ENCODE measurements at regions not wholly inside any gene's neighbourhood (a gene's known extent, or its start where the extent isn't known, plus 50 kb on each side); places are given as distances from the start of the nearest gene placed in this dataset.
"Not testable (repeated sequence)": the region's sequence is repeated elsewhere in the genome, so short reads cannot be mapped to it uniquely, and the experiment has no call there.

DNA sequence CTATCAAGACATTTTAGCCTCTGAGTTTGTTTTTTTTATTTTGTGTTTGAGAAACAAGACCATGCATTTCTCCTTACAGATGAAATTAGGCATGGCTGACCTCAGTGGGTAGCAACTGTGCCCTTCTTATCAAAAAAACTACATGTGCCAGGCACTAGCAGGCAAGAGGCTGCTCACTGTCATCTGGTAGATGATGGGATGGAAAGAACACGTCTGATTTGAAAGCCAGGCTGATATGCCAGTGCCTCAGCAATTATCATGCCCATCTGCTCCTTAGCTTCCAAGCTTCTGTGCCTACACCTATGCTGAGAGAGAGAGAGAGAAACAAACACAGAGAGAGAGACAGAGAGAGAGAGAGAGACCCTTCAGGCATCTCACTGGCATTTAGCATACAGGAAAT lies 149.9 kb downstream of the C6orf118 start:
- no peak overlapping the region for H3K4me3 ChIP-seq (ENCODE audit: low read length)
- H3K36me3 ChIP-seq (ENCODE audit: insufficient read depth, low read length), result no peaks in the 10 kb centered on the region
- ChIA-PET POLR2A (no interaction called here), CTCF (no interaction called here)
- Mint-ChIP-seq H3K9me3 (peaks cover 6 to 11% (median 9%) of the 10 kb centered on the region in 5 donors), H3K4me1 (no peaks in the 10 kb centered on the region), H3K27ac (no peak overlapping the region), H3K36me3 (no peaks in the 10 kb centered on the region), H3K4me3 (no peak overlapping the region), H3K27me3 (no peaks in the 10 kb centered on the region)
- no peak overlapping the region for H3K27ac ChIP-seq (ENCODE audit: low read depth, low read length)
- H3K4me1 ChIP-seq (ENCODE audit: insufficient read depth, low read length), result no peaks in the 10 kb centered on the region
- no peaks in the 10 kb centered on the region for H3K9me3 ChIP-seq (ENCODE audit: low read length)
- DNase-seq, result no peak
- no peaks in the 10 kb centered on the region for H3K27me3 ChIP-seq (ENCODE audit: insufficient read depth, low read length, poor library complexity, severe bottlenecking)

DNA sequence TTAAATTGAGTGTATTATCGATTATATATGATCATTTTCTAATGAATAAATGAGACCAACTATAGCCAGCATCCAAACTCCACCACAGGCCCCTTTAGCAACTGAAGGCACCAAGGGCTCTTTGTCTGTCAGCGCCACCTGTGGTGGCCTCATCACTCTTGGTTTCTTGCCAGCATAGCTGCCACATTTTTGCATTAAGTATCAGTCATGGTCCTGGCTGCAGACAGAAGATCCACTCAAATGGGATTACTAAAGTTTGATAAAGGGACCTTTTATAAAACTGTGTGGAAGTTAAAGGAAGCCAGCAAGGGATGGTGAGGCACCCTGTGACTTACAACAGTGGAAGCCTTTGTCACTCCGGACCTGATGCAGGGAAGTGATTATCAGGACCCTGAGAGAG lies 162.9 kb downstream of the C6orf118 start:
- ChIA-PET CTCF (no interaction called here), POLR2A (no interaction called here)
- no peaks in the 10 kb centered on the region for H3K27me3 Mint-ChIP-seq
- no peak overlapping the region for H3K27ac Mint-ChIP-seq
- no peak for DNase-seq
- H3K36me3 Mint-ChIP-seq, result no peaks in the 10 kb centered on the region
- Histone ChIP-seq H3K36me3 (ENCODE audit: insufficient read depth, low read length) (no peaks in the 10 kb centered on the region), H3K27ac (ENCODE audit: low read depth, low read length) (no peak overlapping the region), H3K9me3 (ENCODE audit: low read length) (no peaks in the 10 kb centered on the region), H3K4me1 (ENCODE audit: insufficient read depth, low read length) (no peaks in the 10 kb centered on the region), H3K4me3 (ENCODE audit: low read length) (no peak overlapping the region), H3K27me3 (ENCODE audit: insufficient read depth, low read length, poor library complexity, severe bottlenecking) (no peaks in the 10 kb centered on the region)
- H3K4me3 Mint-ChIP-seq, result no peak overlapping the region
- no peaks in the 10 kb centered on the region for H3K4me1 Mint-ChIP-seq
- peaks cover 0 to 13% (median 0%) of the 10 kb centered on the region in 5 donors for H3K9me3 Mint-ChIP-seq

DNA sequence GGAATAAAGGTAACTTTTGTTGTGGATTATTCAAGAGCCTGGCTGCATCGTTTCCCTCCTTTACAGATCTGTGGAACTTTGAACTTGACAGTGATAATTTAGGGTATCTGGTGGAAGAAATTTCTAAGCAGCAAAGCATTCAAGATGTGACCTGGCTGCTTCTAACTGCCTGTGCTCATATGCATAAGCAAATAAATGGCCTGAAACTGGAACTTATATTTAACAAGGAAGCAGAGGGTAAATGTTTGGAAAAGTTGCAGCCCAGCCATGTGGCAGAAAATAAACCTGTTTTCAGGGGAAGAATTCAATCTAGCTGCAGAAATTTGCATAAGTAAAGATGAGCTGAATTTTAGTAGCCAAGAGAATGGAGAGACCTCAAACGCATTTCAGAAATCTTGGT lies 173.5 kb downstream of the C6orf118 start:
- Mint-ChIP-seq H3K4me3 (no peak overlapping the region), H3K9me3 (peaks cover 12 to 23% (median 15%) of the 10 kb centered on the region in 5 donors), H3K36me3 (peaks cover 0 to 2% (median 0%) of the 10 kb centered on the region in 3 donors), H3K4me1 (no peaks in the 10 kb centered on the region), H3K27ac (no peak overlapping the region), H3K27me3 (no peaks in the 10 kb centered on the region)
- H3K4me3 ChIP-seq (ENCODE audit: low read length), result no peak overlapping the region
- H3K36me3 ChIP-seq (ENCODE audit: insufficient read depth, low read length), result no peaks in the 10 kb centered on the region
- no peaks in the 10 kb centered on the region for H3K27me3 ChIP-seq (ENCODE audit: insufficient read depth, low read length, poor library complexity, severe bottlenecking)
- no peaks in the 10 kb centered on the region for H3K9me3 ChIP-seq (ENCODE audit: low read length)
- H3K27ac ChIP-seq (ENCODE audit: low read depth, low read length), result no peak overlapping the region
- ChIA-PET POLR2A (no interaction called here), CTCF (no interaction called here)
- no peak for DNase-seq
- no peaks in the 10 kb centered on the region for H3K4me1 ChIP-seq (ENCODE audit: insufficient read depth, low read length)

DNA sequence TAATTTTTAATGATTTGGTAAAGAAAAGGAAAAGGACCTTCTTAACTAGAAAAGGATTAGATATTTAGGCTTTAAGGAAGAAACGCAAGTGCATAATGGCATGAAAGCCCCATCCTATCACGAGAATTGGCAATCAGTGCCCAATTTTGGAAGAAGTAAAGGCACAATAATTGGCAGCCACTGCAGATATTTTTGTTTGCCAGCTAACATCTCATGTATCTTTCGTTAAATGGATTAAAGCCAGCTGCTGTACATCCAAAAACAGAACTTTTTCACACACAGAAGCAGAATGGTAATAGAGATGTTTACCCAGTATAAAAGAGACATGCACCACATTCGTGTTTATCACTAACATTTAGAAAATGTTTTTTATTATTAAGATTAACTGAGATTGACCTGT lies 180.3 kb downstream of the C6orf118 start:
- H3K27me3 Mint-ChIP-seq, result no peaks in the 10 kb centered on the region
- H3K4me1 ChIP-seq (ENCODE audit: insufficient read depth, low read length), result no peaks in the 10 kb centered on the region
- H3K9me3 Mint-ChIP-seq, result peaks cover 2 to 11% (median 4%) of the 10 kb centered on the region in 5 donors
- no peaks in the 10 kb centered on the region for H3K36me3 Mint-ChIP-seq
- ChIA-PET POLR2A (no interaction called here), CTCF (no interaction called here)
- H3K27me3 ChIP-seq (ENCODE audit: insufficient read depth, low read length, poor library complexity, severe bottlenecking), result no peaks in the 10 kb centered on the region
- H3K27ac Mint-ChIP-seq, result no peak overlapping the region
- no peak overlapping the region for H3K4me3 ChIP-seq (ENCODE audit: low read length)
- no peaks in the 10 kb centered on the region for H3K36me3 ChIP-seq (ENCODE audit: insufficient read depth, low read length)
- DNase-seq, result no peak
- no peak overlapping the region for H3K27ac ChIP-seq (ENCODE audit: low read depth, low read length)
- no peak overlapping the region for H3K4me3 Mint-ChIP-seq
- no peaks in the 10 kb centered on the region for H3K9me3 ChIP-seq (ENCODE audit: low read length)
- no peaks in the 10 kb centered on the region for H3K4me1 Mint-ChIP-seq

DNA sequence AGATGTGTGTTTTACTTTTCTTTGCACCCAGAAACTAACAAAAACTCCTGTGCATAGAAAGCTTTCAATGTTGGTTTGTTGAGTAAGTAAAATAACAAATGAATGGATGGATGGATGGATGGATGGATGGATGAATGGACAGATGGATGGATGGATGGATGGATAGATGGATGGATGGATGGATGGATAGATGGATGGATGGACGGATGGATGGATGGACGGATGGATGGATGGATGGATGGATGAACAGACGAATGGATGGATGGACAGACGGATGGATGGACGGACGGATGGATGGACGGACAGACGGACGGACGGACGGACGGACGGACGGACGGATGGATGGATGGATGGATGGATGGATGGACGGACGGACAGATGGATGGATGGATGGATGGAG lies 181.7 kb downstream of the C6orf118 start:
- not testable (repeated sequence) for DNase-seq; H3K27me3 ChIP-seq (ENCODE audit: insufficient read depth, low read length, poor library complexity, severe bottlenecking)
- H3K9me3 Mint-ChIP-seq, result peaks cover 0 to 10% (median 4%) of the 10 kb centered on the region in 5 donors

DNA sequence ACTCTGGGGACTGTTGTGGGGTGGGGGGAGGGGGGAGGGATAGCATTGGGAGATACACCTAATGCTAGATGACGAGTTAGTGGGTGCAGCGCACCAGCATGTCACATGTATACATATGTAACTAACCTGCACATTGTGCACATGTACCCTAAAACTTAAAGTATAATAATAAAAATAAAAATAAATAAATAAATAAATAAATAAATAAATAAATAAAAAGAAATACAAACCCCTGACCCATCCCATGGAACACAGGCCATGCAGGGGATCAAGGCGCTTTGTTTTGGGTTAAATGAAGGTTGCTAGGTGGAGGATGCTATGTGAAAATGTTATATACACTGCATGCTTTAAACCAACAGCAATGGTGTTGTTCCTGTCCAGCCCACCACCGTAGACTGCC lies 184.7 kb downstream of the C6orf118 start:
- H3K27ac Mint-ChIP-seq; H3K4me1 Mint-ChIP-seq; CTCF ChIA-PET; H3K36me3 Mint-ChIP-seq; H3K27ac ChIP-seq (ENCODE audit: low read depth, low read length); H3K27me3 ChIP-seq (ENCODE audit: insufficient read depth, low read length, poor library complexity, severe bottlenecking); H3K4me3 Mint-ChIP-seq; H3K36me3 ChIP-seq (ENCODE audit: insufficient read depth, low read length); H3K27me3 Mint-ChIP-seq; H3K9me3 ChIP-seq (ENCODE audit: low read length); DNase-seq; H3K4me3 ChIP-seq (ENCODE audit: low read length); POLR2A ChIA-PET; H3K4me1 ChIP-seq (ENCODE audit: insufficient read depth, low read length): not testable (repeated sequence)
- H3K9me3 Mint-ChIP-seq, result peaks cover 0 to 16% (median 4%) of the 10 kb centered on the region in 5 donors

More for the DNA sequence above, 181.7 kb downstream of the C6orf118 start:
- H3K4me3 Mint-ChIP-seq; CTCF ChIA-PET; H3K4me1 ChIP-seq (ENCODE audit: insufficient read depth, low read length); H3K4me1 Mint-ChIP-seq; H3K27me3 Mint-ChIP-seq; H3K27ac Mint-ChIP-seq; H3K36me3 Mint-ChIP-seq; H3K9me3 ChIP-seq (ENCODE audit: low read length); POLR2A ChIA-PET; H3K27ac ChIP-seq (ENCODE audit: low read depth, low read length); H3K36me3 ChIP-seq (ENCODE audit: insufficient read depth, low read length); H3K4me3 ChIP-seq (ENCODE audit: low read length): not testable (repeated sequence)

DNA sequence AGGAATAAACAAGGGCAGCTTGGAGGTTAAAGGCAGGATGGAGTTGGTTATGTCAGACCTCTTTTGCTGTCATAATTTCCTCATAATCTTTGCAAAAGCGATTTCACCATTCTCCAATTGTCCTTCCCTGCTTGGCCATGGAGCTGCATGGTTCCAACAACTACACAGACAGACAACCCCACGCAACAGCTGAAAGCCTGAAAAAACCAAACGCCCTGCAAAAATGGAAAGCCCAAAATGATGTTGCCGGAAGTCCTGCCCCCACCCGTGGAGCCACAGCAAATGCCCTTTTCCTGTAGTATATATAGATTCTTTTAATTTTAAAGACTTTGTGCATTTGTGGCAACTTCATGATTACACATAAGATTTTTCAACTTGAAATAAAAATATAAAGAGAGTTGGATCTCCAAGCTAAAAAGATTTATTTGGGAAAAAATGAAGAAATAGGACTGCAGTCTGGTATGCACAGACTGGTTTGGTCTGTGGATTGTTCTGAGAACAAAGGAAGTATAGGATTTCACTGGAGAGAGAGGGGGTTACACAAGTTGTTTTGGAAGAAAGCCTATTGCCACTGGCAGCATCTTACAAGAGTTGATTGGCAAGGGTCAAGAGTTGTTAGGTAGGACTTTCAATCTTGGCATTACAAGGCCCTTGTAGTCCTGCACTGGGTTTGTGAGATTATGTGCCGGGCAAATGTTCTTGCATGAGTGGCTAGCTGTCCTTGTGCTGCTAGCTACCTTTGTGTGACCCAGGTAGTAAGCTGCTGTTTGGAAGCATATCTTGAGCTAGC lies 190.0 kb downstream of the C6orf118 start:
- H3K27ac Mint-ChIP-seq, result no peak overlapping the region
- ChIA-PET POLR2A (no interaction called here), CTCF (no interaction called here)
- H3K4me1 Mint-ChIP-seq, result no peaks in the 10 kb centered on the region
- no peaks in the 10 kb centered on the region for H3K36me3 ChIP-seq (ENCODE audit: insufficient read depth, low read length)
- no peak for DNase-seq
- H3K27me3 Mint-ChIP-seq, result no peaks in the 10 kb centered on the region
- no peak overlapping the region for H3K4me3 Mint-ChIP-seq
- no peak overlapping the region for H3K4me3 ChIP-seq (ENCODE audit: low read length)
- peaks cover 2 to 23% (median 10%) of the 10 kb centered on the region in 5 donors for H3K9me3 Mint-ChIP-seq
- no peaks in the 10 kb centered on the region for H3K27me3 ChIP-seq (ENCODE audit: insufficient read depth, low read length, poor library complexity, severe bottlenecking)
- peaks cover under 1% of the 10 kb centered on the region for H3K9me3 ChIP-seq (ENCODE audit: low read length)
- H3K27ac ChIP-seq (ENCODE audit: low read depth, low read length), result no peak overlapping the region
- no peaks in the 10 kb centered on the region for H3K36me3 Mint-ChIP-seq
- H3K4me1 ChIP-seq (ENCODE audit: insufficient read depth, low read length), result no peaks in the 10 kb centered on the region

DNA sequence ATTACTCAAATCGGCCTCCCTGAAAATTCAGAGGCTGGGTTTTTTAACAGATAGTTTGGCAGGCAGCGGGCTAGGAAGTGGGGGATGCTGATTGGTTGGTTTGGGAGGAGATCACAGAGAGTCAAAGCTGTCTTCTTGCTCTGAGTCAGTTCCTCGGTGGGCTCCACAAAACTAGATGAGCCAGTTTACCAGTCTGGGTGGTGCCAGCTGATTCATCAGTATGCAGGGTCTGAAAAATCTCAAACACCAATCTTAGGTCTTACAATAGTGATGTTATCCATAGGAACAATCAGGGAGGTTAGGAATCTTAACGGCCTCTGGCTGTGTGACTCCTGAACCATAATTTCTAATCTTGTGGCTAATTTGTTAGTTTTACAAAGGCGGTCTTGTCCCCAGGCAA lies 190.7 kb downstream of the C6orf118 start:
- CTCF ChIA-PET, result no interaction called here
- no peak overlapping the region for H3K27ac Mint-ChIP-seq
- Histone ChIP-seq H3K4me3 (ENCODE audit: low read length) (no peak overlapping the region), H3K9me3 (ENCODE audit: low read length) (peaks cover 7% of the 10 kb centered on the region), H3K27me3 (ENCODE audit: insufficient read depth, low read length, poor library complexity, severe bottlenecking) (no peaks in the 10 kb centered on the region), H3K4me1 (ENCODE audit: insufficient read depth, low read length) (no peaks in the 10 kb centered on the region), H3K36me3 (ENCODE audit: insufficient read depth, low read length) (no peaks in the 10 kb centered on the region), H3K27ac (ENCODE audit: low read depth, low read length) (no peak overlapping the region)
- no peaks in the 10 kb centered on the region for H3K36me3 Mint-ChIP-seq
- no peaks in the 10 kb centered on the region for H3K4me1 Mint-ChIP-seq
- DNase-seq, result no peak
- POLR2A ChIA-PET, result no interaction called here
- peaks cover 2 to 25% (median 13%) of the 10 kb centered on the region in 5 donors for H3K9me3 Mint-ChIP-seq
- H3K4me3 Mint-ChIP-seq, result no peak overlapping the region
- H3K27me3 Mint-ChIP-seq, result no peaks in the 10 kb centered on the region
